ENCODE measurements at regions not wholly inside any gene's neighbourhood (a gene's known extent, or its start where the extent isn't known, plus 50 kb on each side); places are given as distances from the start of the nearest gene placed in this dataset.

GRCh38 chr7:97512441-97513207 lies 219.3 kb upstream of the TAC1 start:
- Mint-ChIP-seq H3K27me3 (no peaks in the 10 kb centered on the region), H3K36me3 (ENCODE audit: low read depth) (no peaks in the 10 kb centered on the region), H3K4me1 (no peaks in the 10 kb centered on the region), H3K4me3 (no peak overlapping the region), H3K9me3 (no peaks in the 10 kb centered on the region), H3K27ac (no peak overlapping the region)
- DNase-seq = no peak
- ChIA-PET POLR2A (no interaction called here), CTCF (no interaction called here)

GRCh38 chr7:97513326-97513725 lies 218.6 kb upstream of the TAC1 start:
- no peaks in the 10 kb centered on the region for H3K9me3 Mint-ChIP-seq
- ChIA-PET POLR2A (no interaction called here), CTCF (no interaction called here)
- no peak overlapping the region for H3K4me3 Mint-ChIP-seq
- H3K27me3 Mint-ChIP-seq = no peaks in the 10 kb centered on the region
- H3K27ac Mint-ChIP-seq = no peak overlapping the region
- no peaks in the 10 kb centered on the region for H3K4me1 Mint-ChIP-seq
- H3K36me3 Mint-ChIP-seq (ENCODE audit: low read depth) = no peaks in the 10 kb centered on the region
- DNase-seq = no peak

- Mint-ChIP-seq H3K36me3 (ENCODE audit: low read depth) (no peaks in the 10 kb centered on the region), H3K4me3 (no peak overlapping the region), H3K27ac (no peak overlapping the region), H3K4me1 (no peaks in the 10 kb centered on the region), H3K9me3 (no peaks in the 10 kb centered on the region), H3K27me3 (no peaks in the 10 kb centered on the region)
- ChIA-PET CTCF (no interaction called here), POLR2A (no interaction called here)
- no peak for DNase-seq
Measured at GRCh38 chr7:97541188-97541587, 190.7 kb upstream of the TAC1 start.

- Mint-ChIP-seq H3K4me3 (no peak overlapping the region), H3K36me3 (ENCODE audit: low read depth) (no peaks in the 10 kb centered on the region), H3K27ac (no peak overlapping the region), H3K27me3 (no peaks in the 10 kb centered on the region), H3K4me1 (no peaks in the 10 kb centered on the region), H3K9me3 (peaks cover 7% of the 10 kb centered on the region)
- ChIA-PET POLR2A (no interaction called here), CTCF (no interaction called here)
- DNase-seq = no peak
Measured at GRCh38 chr7:97555857-97556421, 175.9 kb upstream of the TAC1 start.

DNA sequence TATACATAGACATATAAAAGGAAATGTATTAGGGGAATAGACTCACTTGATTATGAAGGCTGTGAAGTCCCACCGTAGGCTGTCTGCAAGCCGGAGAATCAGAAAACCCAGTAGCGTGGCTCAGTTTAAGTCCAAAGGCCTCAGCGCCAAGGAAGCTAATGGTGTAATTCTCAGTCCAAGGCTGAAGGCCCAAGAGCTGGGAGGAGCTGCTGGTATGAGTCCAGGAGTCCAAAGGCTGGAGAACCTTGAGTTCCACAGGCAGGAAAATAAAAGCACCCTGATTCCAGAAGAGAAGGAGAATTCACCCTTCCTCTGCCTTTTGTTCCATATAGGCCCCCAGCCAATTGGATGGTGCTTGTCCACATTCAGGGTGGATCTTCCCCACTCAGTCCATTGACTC lies 166.2 kb upstream of the TAC1 start:
- ChIA-PET CTCF (no interaction called here), POLR2A (no interaction called here)
- no peak for DNase-seq
- Mint-ChIP-seq H3K36me3 (ENCODE audit: low read depth) (no peaks in the 10 kb centered on the region), H3K9me3 (no peaks in the 10 kb centered on the region), H3K4me3 (no peak overlapping the region), H3K4me1 (no peaks in the 10 kb centered on the region), H3K27ac (no peak overlapping the region), H3K27me3 (no peaks in the 10 kb centered on the region)

DNA sequence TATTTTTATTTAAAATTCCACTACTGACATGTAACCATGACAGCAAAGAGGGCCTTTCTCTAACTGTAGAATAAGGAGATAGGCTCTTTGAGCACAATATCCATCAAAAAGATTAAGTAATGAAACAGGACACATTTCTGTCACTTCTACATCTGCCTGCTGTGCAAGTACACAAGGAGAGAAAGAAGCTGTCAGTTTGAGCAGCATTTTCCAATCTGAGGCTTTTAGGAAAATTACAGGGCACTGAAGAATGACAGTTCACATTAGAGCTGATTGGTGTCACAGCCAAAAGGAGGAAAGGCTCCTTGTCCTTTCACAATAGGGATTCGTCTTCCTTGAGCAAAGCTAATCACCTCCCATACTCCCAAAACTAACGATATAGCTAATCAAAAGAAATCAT lies 158.8 kb upstream of the TAC1 start:
- POLR2A ChIA-PET = no interaction called here
- Mint-ChIP-seq H3K9me3 (no peaks in the 10 kb centered on the region), H3K36me3 (ENCODE audit: low read depth) (no peaks in the 10 kb centered on the region), H3K4me1 (no peaks in the 10 kb centered on the region), H3K4me3 (no peak overlapping the region), H3K27me3 (no peaks in the 10 kb centered on the region), H3K27ac (no peak overlapping the region)
- CTCF ChIA-PET = no interaction called here
- no peak for DNase-seq

GRCh38 chr7:97576043-97576442 lies 155.8 kb upstream of the TAC1 start:
- Mint-ChIP-seq H3K4me3 (no peak overlapping the region), H3K27ac (no peak overlapping the region), H3K27me3 (no peaks in the 10 kb centered on the region), H3K36me3 (ENCODE audit: low read depth) (no peaks in the 10 kb centered on the region), H3K4me1 (no peaks in the 10 kb centered on the region), H3K9me3 (peaks cover 2% of the 10 kb centered on the region)
- no peak for DNase-seq
- POLR2A ChIA-PET = no interaction called here
- CTCF ChIA-PET = no interaction called here

DNA sequence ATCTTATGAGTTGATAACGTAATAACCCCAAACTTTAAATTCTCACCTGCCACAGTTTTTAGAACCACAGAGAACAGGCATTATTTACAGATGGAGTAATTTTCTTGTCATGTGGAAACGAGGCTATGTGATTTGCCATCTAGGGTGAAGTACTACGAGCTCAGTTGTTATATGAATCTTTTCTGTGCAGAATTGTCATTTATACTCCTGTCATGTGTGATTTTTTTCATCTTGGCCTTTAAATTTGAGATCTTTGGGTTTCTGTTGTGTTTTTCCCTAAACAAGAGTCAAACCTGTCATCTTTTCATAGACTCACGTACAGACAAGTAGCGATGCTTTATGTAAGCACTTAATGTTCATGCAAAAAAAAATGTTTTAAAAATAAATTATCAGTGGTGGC lies 153.7 kb upstream of the TAC1 start:
- H3K4me1 Mint-ChIP-seq = no peaks in the 10 kb centered on the region
- H3K4me3 Mint-ChIP-seq = no peak overlapping the region
- DNase-seq = no peak
- H3K27me3 Mint-ChIP-seq = no peaks in the 10 kb centered on the region
- CTCF ChIA-PET = no interaction called here
- POLR2A ChIA-PET = no interaction called here
- H3K27ac Mint-ChIP-seq = no peak overlapping the region
- H3K9me3 Mint-ChIP-seq = peaks cover 5% of the 10 kb centered on the region
- H3K36me3 Mint-ChIP-seq (ENCODE audit: low read depth) = no peaks in the 10 kb centered on the region

- ChIA-PET POLR2A (no interaction called here), CTCF (no interaction called here)
- Mint-ChIP-seq H3K27me3 (no peaks in the 10 kb centered on the region), H3K9me3 (peaks cover 5% of the 10 kb centered on the region), H3K4me3 (no peak overlapping the region), H3K27ac (no peak overlapping the region), H3K4me1 (no peaks in the 10 kb centered on the region), H3K36me3 (ENCODE audit: low read depth) (no peaks in the 10 kb centered on the region)
- DNase-seq = no peak
Measured at GRCh38 chr7:97580205-97580604, 151.7 kb upstream of the TAC1 start.

- Mint-ChIP-seq H3K27me3 (no peaks in the 10 kb centered on the region), H3K36me3 (ENCODE audit: low read depth) (no peaks in the 10 kb centered on the region), H3K4me1 (no peaks in the 10 kb centered on the region), H3K9me3 (peaks cover 4% of the 10 kb centered on the region), H3K27ac (no peak overlapping the region), H3K4me3 (no peak overlapping the region)
- DNase-seq = no peak
- CTCF ChIA-PET = no interaction called here
- POLR2A ChIA-PET = no interaction called here
Measured at GRCh38 chr7:97595439-97595838, 136.4 kb upstream of the TAC1 start.

- no peak overlapping the region for H3K27ac Mint-ChIP-seq
- DNase-seq = no peak
- H3K4me3 Mint-ChIP-seq = no peak overlapping the region
- CTCF ChIA-PET = no interaction called here
- H3K4me1 Mint-ChIP-seq = no peaks in the 10 kb centered on the region
- no peaks in the 10 kb centered on the region for H3K36me3 Mint-ChIP-seq (ENCODE audit: low read depth)
- no peaks in the 10 kb centered on the region for H3K27me3 Mint-ChIP-seq
- peaks cover 4% of the 10 kb centered on the region for H3K9me3 Mint-ChIP-seq
- POLR2A ChIA-PET = no interaction called here
Measured at GRCh38 chr7:97601931-97602457, 129.9 kb upstream of the TAC1 start.

DNA sequence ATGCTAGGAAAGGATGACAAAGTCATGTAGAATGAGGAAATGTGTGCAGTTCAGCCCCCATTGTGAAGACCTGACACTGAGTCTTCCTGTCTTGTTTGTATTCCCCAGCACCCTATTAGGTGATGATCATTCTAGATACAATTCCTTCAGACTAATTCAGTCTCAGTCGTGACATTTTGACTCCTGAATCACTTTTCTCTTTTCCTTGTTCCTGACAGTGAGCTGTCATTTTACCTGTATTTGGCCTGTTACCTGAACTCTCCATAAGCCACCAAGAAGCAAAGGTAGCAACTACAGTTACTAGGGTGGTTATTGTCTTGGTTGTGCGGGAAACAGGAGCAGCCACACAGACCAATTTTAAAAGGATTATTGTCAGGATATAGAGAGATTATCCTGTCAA lies 111.4 kb upstream of the TAC1 start:
- no peaks in the 10 kb centered on the region for H3K27me3 Mint-ChIP-seq
- no peaks in the 10 kb centered on the region for H3K9me3 Mint-ChIP-seq
- POLR2A ChIA-PET = no interaction called here
- CTCF ChIA-PET = no interaction called here
- no peak overlapping the region for H3K27ac Mint-ChIP-seq
- no peaks in the 10 kb centered on the region for H3K36me3 Mint-ChIP-seq (ENCODE audit: low read depth)
- no peak overlapping the region for H3K4me3 Mint-ChIP-seq
- H3K4me1 Mint-ChIP-seq = no peaks in the 10 kb centered on the region
- no peak for DNase-seq

- no peaks in the 10 kb centered on the region for H3K9me3 Mint-ChIP-seq
- ChIA-PET POLR2A (no interaction called here), CTCF (no interaction called here)
- no peaks in the 10 kb centered on the region for H3K27me3 Mint-ChIP-seq
- H3K4me3 Mint-ChIP-seq = no peak overlapping the region
- no peak for DNase-seq
- no peak overlapping the region for H3K27ac Mint-ChIP-seq
- no peaks in the 10 kb centered on the region for H3K36me3 Mint-ChIP-seq (ENCODE audit: low read depth)
- H3K4me1 Mint-ChIP-seq = no peaks in the 10 kb centered on the region
Measured at GRCh38 chr7:97623333-97623732, 108.6 kb upstream of the TAC1 start.

DNA sequence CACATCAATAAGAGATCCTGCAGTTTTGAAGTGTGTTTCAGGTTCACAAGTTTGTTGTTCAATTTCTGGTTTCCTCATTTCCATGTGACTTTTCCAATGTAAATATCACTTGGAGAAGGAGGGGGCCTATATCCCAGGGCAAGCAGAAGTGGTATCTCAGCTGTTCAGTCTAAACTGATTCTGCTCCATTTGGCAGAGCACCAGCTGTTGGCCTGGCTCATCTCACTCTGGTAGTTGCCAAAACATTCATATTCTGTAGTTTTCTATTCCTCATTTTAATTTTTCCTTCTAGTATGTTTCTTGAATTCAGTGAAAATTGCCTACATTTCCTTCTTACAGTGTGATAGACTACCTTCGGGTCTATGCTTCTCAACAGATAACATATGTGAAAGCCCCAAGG lies 101.8 kb upstream of the TAC1 start:
- ChIA-PET POLR2A (no interaction called here), CTCF (no interaction called here)
- DNase-seq = no peak
- Mint-ChIP-seq H3K27ac (no peak overlapping the region), H3K4me3 (no peak overlapping the region), H3K36me3 (ENCODE audit: low read depth) (no peaks in the 10 kb centered on the region), H3K27me3 (no peaks in the 10 kb centered on the region), H3K4me1 (no peaks in the 10 kb centered on the region), H3K9me3 (peaks cover 2% of the 10 kb centered on the region)
